GM21367 (cell line): ENCODE measurements at regions not wholly inside any gene's neighbourhood (a gene's known extent, or its start where the extent isn't known, plus 50 kb on each side); places are given as distances from the start of the nearest gene placed in this dataset.
"Not testable (repeated sequence)": the region's sequence is repeated elsewhere in the genome, so short reads cannot be mapped to it uniquely, and the experiment has no call there.

Experiments used
- ATAC-seq: cut with Tn5 transposase; IDR thresholded peaks from one replicate; pipeline ENCODE4 v1.9.1; 2021; ENCODE audit not compliant: unreplicated experiment

DNA sequence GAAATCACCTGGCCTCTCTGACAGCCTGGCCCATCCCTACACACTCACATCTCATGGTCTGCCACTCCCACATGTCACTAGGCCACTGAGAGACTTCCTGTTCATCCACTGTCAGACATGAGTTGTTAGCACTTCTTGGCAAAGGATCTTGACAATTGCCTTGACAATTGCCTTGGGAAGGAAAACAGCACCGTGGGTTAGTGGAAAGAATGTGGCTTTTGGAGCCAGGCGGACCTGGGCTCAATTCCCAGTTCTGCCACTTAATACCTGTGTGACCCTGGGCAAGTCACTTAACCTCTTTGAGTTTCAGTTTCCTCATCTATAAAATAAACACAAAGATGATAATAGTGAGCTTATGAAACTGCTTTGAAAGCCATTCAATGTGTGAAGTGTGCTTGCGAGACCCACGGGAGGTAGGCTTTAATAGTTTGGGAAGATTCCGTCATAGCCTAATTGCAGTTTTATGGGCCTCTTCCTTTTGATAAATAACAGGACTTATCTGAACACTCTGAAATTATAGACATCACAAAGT lies 250.4 kb downstream of the C12orf75 start:
- ATAC-seq = no peak

- no peak for ATAC-seq
Measured at GRCh38 chr12:105581420-105581819, 250.9 kb downstream of the C12orf75 start.

DNA sequence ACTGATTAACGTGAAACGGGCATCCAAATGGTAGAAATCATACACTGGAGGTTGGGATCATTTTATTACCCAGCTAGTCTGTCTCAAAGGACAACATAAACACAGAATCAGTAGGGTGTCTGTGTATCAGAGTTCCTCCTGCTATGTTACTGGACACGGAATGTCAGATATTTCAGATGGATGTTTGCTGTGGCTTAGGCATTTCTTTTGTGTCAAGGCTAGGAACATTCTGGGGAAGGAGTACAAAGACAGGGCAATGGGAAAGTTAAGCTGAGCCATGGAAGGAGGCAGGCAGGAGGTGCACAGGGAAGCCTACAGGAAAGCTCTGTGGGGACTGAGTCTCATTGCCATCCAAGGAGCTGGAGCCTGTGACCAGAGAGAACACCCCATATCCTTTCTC lies 254.6 kb downstream of the C12orf75 start:
- no peak for ATAC-seq

- ATAC-seq = no peak
Measured at GRCh38 chr12:105587237-105587636, 256.7 kb downstream of the C12orf75 start.

- no peak for ATAC-seq
Measured at GRCh38 chr12:105588106-105588505, 257.6 kb downstream of the C12orf75 start.

DNA sequence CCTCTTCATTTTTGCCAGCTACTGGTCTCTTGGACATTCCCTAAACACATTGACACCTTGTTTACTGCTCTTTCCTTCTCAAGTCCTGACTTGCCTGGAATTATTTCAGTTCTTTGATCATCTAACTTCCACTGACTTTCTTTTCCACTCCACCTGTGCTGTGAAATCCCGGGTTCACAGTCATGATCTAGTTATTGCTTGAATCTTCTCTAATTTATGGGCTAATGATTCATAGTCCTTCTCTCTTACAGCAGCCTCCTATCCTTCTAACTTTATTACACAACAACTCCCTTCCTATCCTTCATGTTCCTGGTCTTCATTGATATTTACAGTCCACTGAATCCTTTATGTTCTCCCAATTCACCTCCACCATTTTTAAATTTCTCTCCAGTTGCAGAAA lies 260.1 kb downstream of the C12orf75 start:
- no peak for ATAC-seq

DNA sequence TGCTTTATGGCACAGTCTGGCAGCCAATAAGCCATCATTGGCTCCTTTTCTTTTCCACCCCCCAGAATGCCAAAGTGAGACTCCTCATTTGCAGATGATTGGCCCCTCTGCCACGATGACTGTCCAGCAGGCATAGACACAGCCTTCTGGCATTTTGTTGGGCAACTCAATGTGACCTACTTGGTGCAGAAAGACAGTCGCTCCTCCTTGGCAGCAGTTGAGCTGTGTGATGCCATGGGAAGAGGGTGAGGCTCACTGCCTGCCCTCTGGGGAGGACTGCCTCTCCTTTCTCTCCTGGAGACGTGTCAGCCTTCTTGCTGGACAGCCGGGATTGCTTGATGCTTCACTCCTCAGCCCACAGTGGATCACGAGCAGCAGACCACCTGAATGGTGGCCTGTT lies 264.9 kb downstream of the C12orf75 start:
- no peak for ATAC-seq

DNA sequence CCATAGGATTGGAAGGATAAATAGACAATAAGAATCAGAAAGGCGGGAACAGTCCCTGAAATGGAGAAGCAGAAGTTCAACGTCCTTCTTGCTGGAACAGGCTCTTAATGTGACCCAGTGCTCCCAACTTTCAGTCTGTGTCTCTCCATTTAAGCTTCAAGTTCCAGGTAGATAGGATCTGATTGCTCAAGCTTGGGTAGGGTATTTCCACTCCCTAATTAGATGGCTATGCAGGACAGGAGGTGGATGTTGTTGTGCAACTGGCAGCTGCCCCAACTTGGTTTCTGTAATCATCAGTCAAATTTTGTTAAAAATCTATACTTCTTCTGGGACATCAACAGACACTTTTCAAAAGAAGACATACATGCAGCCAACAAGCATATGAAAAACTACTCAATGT lies 266.2 kb downstream of the C12orf75 start:
- ATAC-seq = no peak

DNA sequence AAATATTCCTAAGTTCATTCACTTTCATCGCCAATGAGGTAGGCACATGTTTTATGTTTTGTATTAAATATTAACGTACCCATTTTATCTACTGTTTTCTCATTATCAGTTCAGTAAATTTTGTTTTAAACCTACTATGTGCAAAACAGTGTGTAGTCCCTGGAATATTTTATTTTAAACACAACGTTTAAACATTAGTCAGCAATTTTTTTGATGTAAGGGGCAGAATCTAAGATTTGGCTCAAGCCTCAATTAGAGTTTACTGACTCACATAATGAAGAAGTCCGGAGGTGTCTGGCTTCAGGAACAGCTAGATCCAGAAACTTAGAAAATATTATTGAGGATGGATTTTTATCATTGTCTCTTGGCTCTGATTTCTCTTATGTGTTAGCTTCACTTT lies 267.5 kb downstream of the C12orf75 start:
- ATAC-seq = no peak

DNA sequence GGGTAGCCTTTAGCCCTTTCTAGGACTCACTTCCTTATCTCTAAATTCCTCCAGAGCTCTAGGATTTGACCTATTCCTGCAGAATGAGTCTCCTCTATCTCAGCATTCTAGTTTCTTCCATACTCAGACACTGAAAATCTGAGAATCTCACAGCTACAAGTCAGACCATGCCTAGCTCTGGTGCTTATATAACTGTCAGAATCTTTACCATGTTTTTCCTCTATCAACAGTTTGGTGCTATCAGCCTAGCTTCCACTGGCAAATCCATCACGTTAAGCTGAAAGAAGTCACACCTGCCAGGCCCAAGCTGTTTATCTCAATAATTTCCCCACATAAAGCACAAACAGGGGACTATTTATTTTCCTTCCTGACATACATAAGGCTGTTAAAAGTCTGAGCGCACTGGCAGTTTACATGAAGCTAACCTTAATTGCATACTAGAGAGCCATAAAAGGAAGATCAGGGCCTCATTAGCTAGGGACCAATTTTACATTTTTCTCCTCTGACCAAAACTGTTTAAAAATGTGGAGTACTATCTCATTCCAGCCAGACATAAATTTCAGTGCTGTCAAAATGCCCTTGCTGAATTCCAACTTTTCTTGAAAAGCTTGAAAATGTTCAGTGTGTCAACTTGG lies 270.5 kb downstream of the C12orf75 start:
- no peak for ATAC-seq

- not testable (repeated sequence) for ATAC-seq
Measured at GRCh38 chr12:105602312-105602711, 271.8 kb downstream of the C12orf75 start.

DNA sequence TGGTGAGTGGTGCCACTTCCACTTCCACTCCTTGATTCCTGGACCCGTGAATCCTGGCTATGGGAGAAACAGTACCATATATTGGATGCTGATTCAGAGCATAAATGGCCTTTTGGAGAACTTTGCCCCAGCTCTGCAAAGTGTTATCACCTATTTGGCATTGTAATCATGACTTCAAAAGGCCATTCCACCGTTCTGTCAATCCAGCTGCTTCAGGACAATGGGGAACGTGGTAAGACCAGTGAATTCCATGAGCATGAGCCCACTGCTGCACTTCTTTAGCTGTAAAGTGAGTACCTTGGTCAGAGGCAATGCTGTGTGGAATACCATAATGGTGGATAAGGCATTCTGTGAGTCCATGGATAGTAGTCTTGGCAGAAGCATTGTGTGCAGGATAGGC lies 273.8 kb downstream of the C12orf75 start:
- not testable (repeated sequence) for ATAC-seq

DNA sequence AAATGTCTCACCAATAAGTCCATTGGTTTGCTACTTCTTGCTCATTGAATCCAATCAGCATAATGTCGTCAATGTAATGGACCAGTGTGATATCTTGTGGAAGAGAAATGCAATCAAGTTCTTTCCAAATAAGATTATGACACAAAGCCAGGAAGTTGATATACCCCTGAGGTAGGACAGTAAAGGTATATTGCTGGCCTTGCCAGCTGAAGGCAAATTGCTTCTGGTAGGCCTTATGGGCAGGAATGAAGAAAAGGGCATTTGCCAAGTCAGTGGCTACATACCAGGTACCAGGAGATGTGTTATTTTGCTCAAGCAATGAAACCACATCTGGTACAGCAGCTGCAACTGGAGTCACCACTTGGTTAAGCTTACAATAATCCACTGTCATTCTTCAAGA lies 276.1 kb downstream of the C12orf75 start:
- not testable (repeated sequence) for ATAC-seq

- not testable (repeated sequence) for ATAC-seq
Measured at GRCh38 chr12:105609001-105609400, 278.5 kb downstream of the C12orf75 start.

DNA sequence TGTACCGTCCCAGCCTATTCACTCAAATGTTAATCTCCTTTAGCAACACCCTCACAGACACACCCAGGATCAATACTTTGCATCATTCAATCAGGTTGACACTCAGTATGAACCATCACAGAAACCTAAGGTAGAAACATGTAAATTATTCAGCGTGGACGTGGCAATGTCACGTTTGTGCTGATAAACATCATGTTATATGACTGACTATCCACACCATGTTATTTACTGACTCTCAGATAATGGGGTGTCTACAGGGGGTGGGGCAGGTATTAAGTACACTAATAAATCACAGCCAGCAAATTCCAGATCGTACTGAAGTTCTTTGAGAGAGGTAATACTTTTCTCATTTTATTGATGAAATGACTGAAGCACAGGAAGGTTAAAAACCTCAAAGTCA lies 280.0 kb downstream of the C12orf75 start:
- no peak for ATAC-seq

- no peak for ATAC-seq
Measured at GRCh38 chr12:105611340-105611739, 280.8 kb downstream of the C12orf75 start.

GRCh38 chr12:105613269-105613668 lies 282.8 kb downstream of the C12orf75 start:
- no peak for ATAC-seq

GRCh38 chr12:105613887-105614286 lies 283.4 kb downstream of the C12orf75 start:
- ATAC-seq = no peak

DNA sequence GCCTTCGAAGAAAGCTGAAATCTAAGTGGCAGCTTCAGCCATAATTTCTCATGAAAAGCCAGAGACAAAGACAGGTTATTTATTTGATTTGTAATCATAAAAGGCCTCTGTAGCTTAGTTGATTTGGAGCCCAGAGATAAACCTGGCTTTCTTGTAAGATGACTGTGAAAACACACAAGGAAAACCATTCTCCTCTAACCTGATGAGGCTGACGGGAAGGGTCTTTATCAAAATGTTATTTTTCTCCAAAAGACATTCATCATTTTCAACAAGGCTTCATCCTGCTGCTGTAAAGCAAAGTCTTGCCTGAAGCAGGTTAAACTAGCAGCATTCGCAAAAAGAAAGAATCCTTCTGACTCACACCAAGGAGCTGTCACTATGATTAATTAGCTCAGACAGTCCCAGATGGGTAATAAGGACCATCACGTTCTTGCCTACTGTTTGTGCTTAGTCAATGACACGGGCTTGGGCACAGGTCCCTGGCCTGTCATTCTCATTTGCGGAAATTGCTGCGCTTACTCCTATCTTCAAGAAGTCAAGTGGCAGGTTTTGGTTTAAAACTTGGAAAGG lies 286.6 kb downstream of the C12orf75 start:
- ATAC-seq = no peak

DNA sequence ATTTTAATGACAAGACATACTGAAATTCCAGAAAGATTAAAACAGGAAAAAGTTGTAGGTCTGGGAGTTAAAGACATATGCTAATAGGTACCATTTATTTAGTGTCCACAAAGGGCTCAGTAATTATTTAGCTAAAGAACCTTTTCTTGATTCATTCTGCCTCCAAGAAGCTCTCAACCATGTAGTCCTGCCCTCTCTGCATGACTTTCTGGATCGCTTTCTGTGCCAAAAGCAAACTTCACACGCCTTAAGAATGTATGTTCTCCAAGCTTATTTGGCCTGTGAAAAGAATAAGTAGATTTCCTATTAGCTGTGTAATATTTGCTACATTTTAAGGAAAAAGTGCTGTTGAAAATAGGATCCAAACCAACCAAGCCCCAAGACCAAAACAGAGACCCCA lies 291.7 kb downstream of the C12orf75 start:
- no peak for ATAC-seq

- ATAC-seq = no peak
Measured at GRCh38 chr12:105622846-105623736, 292.6 kb downstream of the C12orf75 start.

DNA sequence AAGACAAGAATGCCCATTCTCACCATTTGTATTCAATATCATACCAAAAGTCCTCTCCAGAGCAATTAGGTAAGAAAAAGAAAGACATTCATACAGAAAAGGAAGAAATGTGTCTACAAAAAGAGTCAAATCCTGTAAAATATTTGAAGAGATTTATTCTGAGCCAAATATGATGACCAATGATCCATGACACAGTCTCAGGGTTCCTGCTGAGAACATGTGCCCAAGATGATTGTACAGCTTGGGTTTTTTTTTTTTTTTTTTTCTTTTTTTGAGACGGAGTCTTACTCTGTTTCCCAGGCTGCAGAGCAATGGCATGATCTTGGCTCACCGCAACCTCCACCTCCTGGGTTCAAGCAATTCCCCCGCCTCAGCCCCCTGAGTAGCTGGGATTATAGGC lies 296.2 kb downstream of the C12orf75 start:
- no peak for ATAC-seq
